GM06990 (cell line): ENCODE measurements at regions not wholly inside any gene's neighbourhood (a gene's known extent, or its start where the extent isn't known, plus 50 kb on each side); places are given as distances from the start of the nearest gene placed in this dataset.

Experiments
- DNase-seq: peaks from one replicate; pipeline ENCODE4 v3.0.0-alpha.2; 2011; ENCODE audit not compliant: insufficient read length; ENCODE audit errors: extremely low read depth
- H3K27me3 ChIP-seq: replicated peaks from 2 replicates; pipeline ENCODE4 v1.6.0; 2011; ENCODE audit warnings: low read length; ENCODE audit not compliant: control insufficient read depth, insufficient read depth
- H3K36me3 ChIP-seq: 2 replicates; pipeline ENCODE4 v1.5.1; 2011; ENCODE audit warnings: low read length; ENCODE audit not compliant: control insufficient read depth, insufficient read depth
- H3K4me3 ChIP-seq: replicated peaks from 2 replicates; pipeline ENCODE4 v1.5.1; 2011; ENCODE audit warnings: low read depth, mild to moderate bottlenecking, control low read depth, low read length
- CTCF ChIP-seq: IDR thresholded peaks from 2 replicates; pipeline ENCODE4 v1.5.1; 2011; ENCODE audit warnings: low read length, control low read depth, mild to moderate bottlenecking, inconsistent platforms; ENCODE audit not compliant: insufficient read depth, poor library complexity, severe bottlenecking

GRCh38 chr4:184541907-184542306 is 67.6 kb upstream of the IRF2 start:
- no peak overlapping the region for H3K4me3 ChIP-seq
- TF ChIP-seq CTCF, result no peak

GRCh38 chr4:184540307-184540706 is 66.0 kb upstream of the IRF2 start:
- DNase-seq, result no peak
- Histone ChIP-seq H3K4me3 (no peak overlapping the region), H3K36me3 (no peaks in the 10 kb centered on the region), H3K27me3 (no peaks in the 10 kb centered on the region)
- no peak for TF ChIP-seq CTCF

More at GRCh38 chr4:184541907-184542306, 67.6 kb upstream of the IRF2 start:
- Histone ChIP-seq H3K27me3 (no peaks in the 10 kb centered on the region), H3K36me3 (no peaks in the 10 kb centered on the region)
- DNase-seq, result no peak

GRCh38 chr4:184538023-184538599 is 63.8 kb upstream of the IRF2 start:
- Histone ChIP-seq H3K36me3 (no peaks in the 10 kb centered on the region), H3K27me3 (no peaks in the 10 kb centered on the region), H3K4me3 (peak overlapping the region; percentile 75)
- TF ChIP-seq CTCF, result peak; percentile 52
- no peak for DNase-seq

- no peak for TF ChIP-seq CTCF
- H3K4me3 ChIP-seq, result peak overlapping the region; percentile 75
- DNase-seq, result peak; percentile 93
- H3K27me3 ChIP-seq, result no peaks in the 10 kb centered on the region
- H3K36me3 ChIP-seq, result no peaks in the 10 kb centered on the region
Measured at GRCh38 chr4:184537269-184538022, 63.1 kb upstream of the IRF2 start.

- DNase-seq, result no peak
- H3K27me3 ChIP-seq, result no peaks in the 10 kb centered on the region
- no peaks in the 10 kb centered on the region for H3K36me3 ChIP-seq
- H3K4me3 ChIP-seq, result peak overlapping the region; percentile 75
- no peak for TF ChIP-seq CTCF
Measured at GRCh38 chr4:184536881-184537248, 62.5 kb upstream of the IRF2 start.
